Osteoblast (primary cell): ENCODE measurements at regions not wholly inside any gene's neighbourhood (a gene's known extent, or its start where the extent isn't known, plus 50 kb on each side); places are given as distances from the start of the nearest gene placed in this dataset.

Source experiments
- DNase-seq: peaks from one replicate; pipeline ENCODE4 v3.0.0; 2011; ENCODE audit warnings: low spot score, mixed read lengths; ENCODE audit not compliant: insufficient read length; ENCODE audit errors: missing footprints
- H2AFZ ChIP-seq: 2 replicates; pipeline ENCODE4 v1.6.0; 2011; ENCODE audit warnings: mild to moderate bottlenecking, low read length
- H3K27ac ChIP-seq: 2 replicates; pipeline ENCODE4 v1.5.1; 2011; ENCODE audit warnings: mild to moderate bottlenecking, low read depth, low read length, moderate library complexity
- H3K27me3 ChIP-seq: 2 replicates; pipeline ENCODE4 v1.6.0; 2012; ENCODE audit warnings: mild to moderate bottlenecking, control low read depth, inconsistent platforms, low read length, moderate library complexity; ENCODE audit not compliant: insufficient read depth
- H3K36me3 ChIP-seq: 2 replicates; pipeline ENCODE4 v1.5.1; 2011; ENCODE audit warnings: mild to moderate bottlenecking, low read length, control low read depth, moderate library complexity; ENCODE audit not compliant: insufficient read depth
- H3K4me1 ChIP-seq: 2 replicates; pipeline ENCODE4 v1.5.1; 2011; ENCODE audit warnings: mild to moderate bottlenecking, low read length, control low read depth, moderate library complexity; ENCODE audit not compliant: insufficient read depth
- H3K4me2 ChIP-seq: 2 replicates; pipeline ENCODE4 v1.6.0; 2011; ENCODE audit warnings: mild to moderate bottlenecking, low read length; ENCODE audit not compliant: insufficient read depth
- H3K4me3 ChIP-seq: fragments of 200-600 bp; sonication (generic); 3 replicates; pipeline ENCODE4 v1.5.1; 2012; ENCODE audit warnings: mild to moderate bottlenecking, low read length, inconsistent platforms; ENCODE audit not compliant: insufficient read depth
- H3K79me2 ChIP-seq: 2 replicates; pipeline ENCODE4 v1.6.0; 2012; ENCODE audit warnings: mild to moderate bottlenecking, low read length, control low read depth, inconsistent platforms; ENCODE audit not compliant: insufficient read depth
- H3K9me3 ChIP-seq: 2 replicates; pipeline ENCODE4 v1.5.1; 2011; ENCODE audit warnings: low read depth, low read length, control low read depth
- H4K20me1 ChIP-seq: 2 replicates; pipeline ENCODE4 v1.6.0; 2012; ENCODE audit warnings: mild to moderate bottlenecking, low read length, control low read depth; ENCODE audit not compliant: insufficient read depth
- CTCF ChIP-seq: IDR thresholded peaks from 2 replicates; pipeline ENCODE4 v1.5.1; 2011; ENCODE audit warnings: mild to moderate bottlenecking, low read depth, low read length, moderate library complexity; ENCODE audit errors: extremely low read depth

- DNase-seq = no peak
Measured at GRCh38 chr1:221289103-221289502, 409.9 kb downstream of the HLX start.

DNA sequence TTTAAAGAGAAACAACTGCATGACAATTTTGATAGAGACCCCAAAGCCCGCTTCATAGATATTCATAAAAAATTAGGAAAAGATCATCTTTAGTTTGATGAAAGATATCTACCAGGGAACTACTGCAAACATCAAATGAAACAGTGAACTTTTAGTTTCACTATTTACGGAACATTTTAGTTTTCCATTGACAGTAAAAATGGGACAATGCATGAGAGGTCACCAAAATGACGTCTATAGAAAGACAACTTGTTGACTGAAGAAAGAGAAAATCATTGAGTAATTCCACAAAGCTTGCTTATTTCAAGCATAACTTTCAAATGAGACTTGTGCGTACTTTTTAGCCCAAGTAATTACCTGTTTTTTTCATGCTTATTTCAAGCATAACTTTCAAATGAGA lies 411.4 kb downstream of the HLX start:
- Histone ChIP-seq H3K9me3 (no peaks in the 10 kb centered on the region), H3K79me2 (no peaks in the 10 kb centered on the region), H3K4me2 (peak overlapping the region; percentile 13), H3K27me3 (no peaks in the 10 kb centered on the region), H3K36me3 (no peaks in the 10 kb centered on the region), H2AFZ (no peak overlapping the region), H3K4me3 (no peak overlapping the region), H4K20me1 (no peaks in the 10 kb centered on the region), H3K27ac (no peak overlapping the region), H3K4me1 (no peaks in the 10 kb centered on the region)
- no peak for TF ChIP-seq CTCF
- DNase-seq = no peak

More at GRCh38 chr1:221289103-221289502, 409.9 kb downstream of the HLX start:
- H3K4me2 ChIP-seq = no peak overlapping the region
- TF ChIP-seq CTCF = no peak
- no peaks in the 10 kb centered on the region for H3K9me3 ChIP-seq
- H4K20me1 ChIP-seq = no peaks in the 10 kb centered on the region
- no peak overlapping the region for H3K4me3 ChIP-seq
- no peaks in the 10 kb centered on the region for H3K36me3 ChIP-seq
- no peaks in the 10 kb centered on the region for H3K79me2 ChIP-seq
- no peak overlapping the region for H2AFZ ChIP-seq
- H3K27me3 ChIP-seq = no peaks in the 10 kb centered on the region
- no peak overlapping the region for H3K27ac ChIP-seq
- no peaks in the 10 kb centered on the region for H3K4me1 ChIP-seq

DNA sequence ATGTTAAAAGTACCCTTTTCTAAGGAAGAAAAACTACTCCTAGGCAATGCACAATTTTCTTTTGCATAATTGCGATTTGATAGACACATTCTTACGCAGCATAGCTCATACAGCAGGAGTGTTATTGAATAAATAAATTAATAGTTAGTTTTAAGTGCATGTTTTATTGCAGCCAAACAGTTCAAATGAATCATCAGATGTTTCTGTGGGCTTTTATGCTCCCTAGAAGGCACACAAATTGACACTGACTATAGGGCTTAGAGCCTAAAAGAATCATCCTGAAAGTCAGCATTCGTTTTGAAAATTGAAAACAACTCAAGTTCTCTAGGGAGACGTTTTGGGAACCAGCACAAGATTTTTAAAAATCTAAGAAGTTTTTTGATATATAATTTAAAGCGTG lies 411.9 kb downstream of the HLX start:
- Histone ChIP-seq H3K36me3 (no peaks in the 10 kb centered on the region), H3K4me2 (no peak overlapping the region), H3K79me2 (no peaks in the 10 kb centered on the region), H4K20me1 (no peaks in the 10 kb centered on the region), H3K27me3 (no peaks in the 10 kb centered on the region), H3K27ac (no peak overlapping the region), H3K9me3 (no peaks in the 10 kb centered on the region), H3K4me1 (no peaks in the 10 kb centered on the region), H2AFZ (no peak overlapping the region), H3K4me3 (no peak overlapping the region)
- TF ChIP-seq CTCF = no peak
- DNase-seq = no peak

DNA sequence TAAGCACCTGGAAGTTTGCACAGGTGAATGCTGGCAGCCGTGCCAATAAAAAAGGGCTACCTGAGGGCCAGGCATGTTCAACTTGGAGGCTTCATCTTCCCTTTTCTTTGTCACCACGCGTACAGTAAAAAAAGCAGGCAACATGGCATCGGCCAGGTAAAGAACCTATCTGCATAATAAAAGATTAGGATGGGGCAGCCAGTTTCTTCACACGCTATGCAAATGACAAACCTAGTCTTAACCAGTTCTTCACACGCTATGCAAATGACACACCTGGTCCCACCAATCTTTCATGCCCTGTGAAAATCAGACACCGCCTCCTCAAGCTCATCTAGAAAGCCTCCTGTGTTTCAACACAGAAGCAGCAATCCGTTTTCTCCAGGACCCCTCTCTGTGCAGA lies 413.4 kb downstream of the HLX start:
- DNase-seq = no peak
- H3K4me3 ChIP-seq = no peak overlapping the region
- no peak for TF ChIP-seq CTCF
- no peaks in the 10 kb centered on the region for H3K4me1 ChIP-seq
- no peak overlapping the region for H3K4me2 ChIP-seq
- no peak overlapping the region for H2AFZ ChIP-seq
- no peaks in the 10 kb centered on the region for H3K27me3 ChIP-seq
- no peaks in the 10 kb centered on the region for H3K79me2 ChIP-seq
- no peaks in the 10 kb centered on the region for H3K9me3 ChIP-seq
- no peak overlapping the region for H3K27ac ChIP-seq
- H3K36me3 ChIP-seq = no peaks in the 10 kb centered on the region
- H4K20me1 ChIP-seq = no peaks in the 10 kb centered on the region
